ENCODE measurements at regions not wholly inside any gene's neighbourhood (a gene's known extent, or its start where the extent isn't known, plus 50 kb on each side); places are given as distances from the start of the nearest gene placed in this dataset.

GRCh38 chr3:147589016-147589415, 179.9 kb downstream of the ZIC1 start:
- H3K36me3 ChIP-seq (ENCODE audit: control insufficient read depth, insufficient read depth, low read length) = no peaks in the 10 kb centered on the region
- dilution Hi-C loops (cut with HindIII; ENCODE audit: low sequenced_read_pairs, unreplicated experiment) (no loop called here), intact Hi-C loops (cut with micrococcal nuclease) (no loop called here), in situ Hi-C loops (cut with MboI; ENCODE audit: low sequenced_read_pairs) (no loop called here)
- no peak overlapping the region for H2AK9ac ChIP-seq (replicated peaks; ENCODE audit: low read depth, low read length, poor library complexity)
- no peak overlapping the region for H4K91ac ChIP-seq (ENCODE audit: insufficient read depth, low read depth, low read length)
- no CpG with 5 or more reads among the region's 2 CpGs for WGBS, 2 experiments (ENCODE audit: extremely low coverage in 2 of 2, insufficient read length in 1 of 2)
- no peak overlapping the region for H3K14ac ChIP-seq (replicated peaks; ENCODE audit: low read depth, low read length)
- H2AK5ac ChIP-seq (ENCODE audit: low read depth, low read length) = no peak overlapping the region
- no peak overlapping the region for H2BK120ac ChIP-seq (ENCODE audit: low read depth, low read length)
- ATAC-seq (ENCODE audit: low read depth) (no peak), DNase-seq (no peak)
- H3K79me1 ChIP-seq (ENCODE audit: low read depth in 1 of 2, low read length in 2 of 2) = no peaks in the 10 kb centered on the region
- H3K9me3 ChIP-seq (ENCODE audit: control insufficient read depth, insufficient read depth, low read length) = no peaks in the 10 kb centered on the region
- no peak overlapping the region for H3K18ac ChIP-seq (ENCODE audit: low read depth, low read length)
- no peak overlapping the region for H4K5ac ChIP-seq (ENCODE audit: low read depth, low read length)
- H2BK15ac ChIP-seq (ENCODE audit: low read depth, low read length) = no peak overlapping the region
- no peaks in the 10 kb centered on the region for H4K20me1 ChIP-seq (ENCODE audit: insufficient read depth, low read length)
- no peak overlapping the region for H2BK20ac ChIP-seq (ENCODE audit: low read depth, low read length)
- ChIA-PET POLR2A (ENCODE audit: unreplicated experiment) (no interaction called here), CTCF (no interaction called here)
- H3K9me1 ChIP-seq (ENCODE audit: insufficient read depth, low read length) = no peaks in the 10 kb centered on the region
- no peak overlapping the region for H2AFZ ChIP-seq (replicated peaks; ENCODE audit: low read length, poor library complexity)
- no peaks in the 10 kb centered on the region for H3K4me1 ChIP-seq (ENCODE audit: control insufficient read depth, insufficient read depth, low read length)
- no peak overlapping the region for H3K4ac ChIP-seq (ENCODE audit: low read depth, low read length)
- no peak overlapping the region for H3K9ac ChIP-seq (ENCODE audit: low read depth, low read length)
- no peak overlapping the region for H3K4me2 ChIP-seq (ENCODE audit: low read depth, low read length)
- no peak overlapping the region for H4K8ac ChIP-seq (ENCODE audit: low read depth in 2 of 2, low read length in 2 of 2)
- no peaks in the 10 kb centered on the region for H3K27me3 ChIP-seq (ENCODE audit: control insufficient read depth, insufficient read depth, low read length)
- no peak for TF ChIP-seq MAFK (IDR thresholded peaks at IDR 0.05; ENCODE audit: low read depth, low read length)
- no peak for TF ChIP-seq ELK1 (IDR thresholded peaks at IDR 0.05; ENCODE audit: borderline replicate concordance, low read depth, low read length)
- no peak for TF ChIP-seq NFE2L2 (IDR thresholded peaks at IDR 0.05; ENCODE audit: low read depth, low read length)
- TF ChIP-seq USF2 (IDR thresholded peaks at IDR 0.05; ENCODE audit: low read depth, low read length) = no peak
- TF ChIP-seq RCOR1 (IDR thresholded peaks at IDR 0.05; ENCODE audit: insufficient replicate concordance, low read length) = no peak
- TF ChIP-seq MXI1 (IDR thresholded peaks at IDR 0.05; ENCODE audit: borderline replicate concordance, low read depth, low read length) = no peak
- no peak for TF ChIP-seq FOS (IDR thresholded peaks at IDR 0.05; ENCODE audit: low read depth, low read length)
- TF ChIP-seq POLR2A (IDR thresholded peaks at IDR 0.05; ENCODE audit: low read depth, low read length) = no peak
- no peak for TF ChIP-seq RFX5 (IDR thresholded peaks at IDR 0.05; ENCODE audit: low read depth, low read length)
- TF ChIP-seq MAZ (IDR thresholded peaks at IDR 0.05; ENCODE audit: borderline replicate concordance, low read depth, low read length) = no peak
- no peak for TF ChIP-seq BHLHE40 (IDR thresholded peaks at IDR 0.05; ENCODE audit: low read depth, low read length)
- TF ChIP-seq SMC3 (IDR thresholded peaks at IDR 0.05; ENCODE audit: low read depth, low read length) = no peak
- no peak for TF ChIP-seq CHD1 (IDR thresholded peaks at IDR 0.05; ENCODE audit: low read depth, low read length)
- TF ChIP-seq CTCF (conservative IDR thresholded peaks at IDR 0.05; ENCODE audit: low read depth, low read length) = no peak
- TF ChIP-seq RAD21 (IDR thresholded peaks at IDR 0.05; ENCODE audit: low read length) = no peak
- no peak for TF ChIP-seq CEBPB (IDR thresholded peaks at IDR 0.05; ENCODE audit: low read depth, low read length)
- no peak overlapping the region for H3K56ac ChIP-seq (ENCODE audit: extremely low read depth, insufficient read depth, low read length)
- H3K27ac ChIP-seq (ENCODE audit: insufficient read depth, low read length) = no peak overlapping the region
- no peak overlapping the region for H2BK5ac ChIP-seq (ENCODE audit: low read depth, low read length, poor library complexity, severe bottlenecking)
- no TSS peak for BruUV-seq (replicated peaks)
- no peak overlapping the region for H3K23ac ChIP-seq (ENCODE audit: low read depth, low read length)
- H3K4me3 ChIP-seq (ENCODE audit: insufficient read depth, low read depth, low read length) = no peak overlapping the region

Data from IMR-90 (cell line).